ENCODE measurements at regions not wholly inside any gene's neighbourhood (a gene's known extent, or its start where the extent isn't known, plus 50 kb on each side); places are given as distances from the start of the nearest gene placed in this dataset.

DNA sequence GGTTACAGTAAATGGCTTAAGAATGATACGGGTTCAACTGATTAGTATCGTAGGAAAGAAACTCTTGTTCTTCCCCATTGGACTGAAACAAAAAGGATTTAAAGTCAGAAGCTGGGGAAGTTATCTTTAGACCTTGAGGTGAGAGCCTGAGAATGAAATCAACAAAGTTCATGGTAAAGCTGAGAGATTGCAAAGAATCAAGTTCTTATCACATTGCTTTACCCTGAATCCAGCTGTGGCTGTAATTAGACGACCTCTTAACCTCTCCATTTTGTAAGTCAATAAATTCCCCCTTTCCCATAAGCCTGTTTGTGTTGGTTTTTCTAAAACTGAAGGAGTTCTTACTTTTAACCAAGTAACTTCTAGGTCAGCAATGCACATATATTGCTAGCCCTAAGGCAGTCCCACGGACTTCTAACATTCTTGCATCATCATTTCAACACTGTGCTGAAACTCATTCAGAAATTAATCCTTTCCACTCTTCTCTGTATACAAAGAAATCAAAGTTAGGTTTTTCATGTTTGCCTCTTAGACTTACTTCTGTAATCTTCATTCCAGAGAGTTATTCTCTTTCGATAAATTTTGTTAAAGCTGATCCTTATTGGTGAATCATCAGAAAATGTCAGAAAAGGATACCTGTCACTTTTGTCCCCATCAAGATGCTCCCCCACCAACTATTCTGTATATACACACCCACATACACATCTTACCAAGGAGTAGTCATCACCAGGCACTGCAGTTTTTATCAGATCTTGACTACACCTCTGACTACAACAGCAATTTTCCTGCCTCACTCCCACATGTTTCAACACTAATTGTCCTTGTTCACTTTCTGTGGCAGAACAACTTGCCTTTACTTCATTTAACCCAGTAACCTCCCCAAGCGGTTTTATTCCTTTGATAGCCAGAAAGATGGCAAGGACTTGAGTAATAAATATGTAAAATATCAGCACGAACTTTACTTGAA is 77.9 kb upstream of the STK26 start:
- Mint-ChIP-seq H3K27me3 (no peaks in the 10 kb centered on the region), H3K4me3 (no peak overlapping the region), H3K9me3 (no peaks in the 10 kb centered on the region), H3K27ac (peak overlapping the region; percentile 76), H3K4me1 (peaks cover 10% of the 10 kb centered on the region), H3K36me3 (ENCODE audit: low read depth) (no peaks in the 10 kb centered on the region)
- intact Hi-C loops (cut with micrococcal nuclease) = no loop called here
- DNase-seq = no peak

DNA sequence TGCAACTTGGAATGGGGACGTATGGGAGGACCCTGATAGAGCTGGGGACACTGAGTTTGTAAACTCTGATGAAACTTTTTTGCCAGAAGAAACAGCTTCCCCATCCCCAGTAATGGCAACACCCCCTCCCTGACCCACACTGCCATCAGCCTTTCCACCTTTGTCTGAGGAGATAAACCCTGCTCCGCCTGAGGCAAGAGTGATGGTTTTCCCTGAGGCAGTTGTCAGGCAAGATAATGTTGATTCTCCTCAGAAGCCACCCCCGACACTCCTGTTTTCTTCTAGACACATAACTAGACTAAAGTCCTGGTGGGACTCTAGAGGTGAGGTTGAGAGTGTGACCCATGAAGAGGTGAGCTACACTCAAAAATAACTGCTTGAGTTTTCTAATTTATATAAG is 71.9 kb upstream of the STK26 start:
- Mint-ChIP-seq H3K27me3 (peaks cover 2% of the 10 kb centered on the region), H3K4me1 (peaks cover 7% of the 10 kb centered on the region), H3K4me3 (no peak overlapping the region), H3K9me3 (peaks cover 8% of the 10 kb centered on the region), H3K27ac (no peak overlapping the region), H3K36me3 (ENCODE audit: low read depth) (no peaks in the 10 kb centered on the region)
- no peak for DNase-seq
- intact Hi-C loops (cut with micrococcal nuclease) = no loop called here

DNA sequence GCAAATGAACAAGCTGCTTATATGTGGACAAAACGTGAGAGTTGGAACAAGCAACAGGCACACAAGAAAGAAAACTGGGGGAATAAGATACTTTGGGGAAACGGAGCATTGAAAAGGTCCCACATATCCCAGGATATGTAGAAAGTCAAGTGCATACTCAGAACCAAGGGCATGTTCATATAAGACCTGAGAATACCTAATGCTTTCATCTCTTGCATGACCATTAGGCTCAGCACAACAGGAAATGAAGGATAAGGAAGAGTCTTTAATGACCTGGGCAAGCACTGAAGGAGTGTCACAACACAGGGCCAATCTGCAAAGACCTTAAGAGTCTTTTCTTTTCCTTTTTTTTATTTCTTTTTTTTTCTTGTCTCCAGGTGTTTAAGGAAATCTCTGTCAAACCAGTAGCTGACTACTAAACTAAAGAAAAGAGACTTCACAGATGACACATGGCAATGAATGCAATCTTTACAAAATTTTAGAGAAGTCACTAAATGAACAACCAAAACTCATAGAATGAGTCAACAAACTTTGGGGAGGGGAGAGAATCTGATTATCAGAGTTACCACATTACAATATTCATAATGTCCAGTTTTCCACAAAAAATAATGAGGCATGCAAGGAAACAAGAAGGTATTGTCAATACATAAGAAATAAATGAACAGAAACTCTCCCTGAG is 67.9 kb upstream of the STK26 start:
- H3K27me3 Mint-ChIP-seq = peaks cover 2% of the 10 kb centered on the region
- intact Hi-C loops (cut with micrococcal nuclease) = no loop called here
- no peak overlapping the region for H3K4me3 Mint-ChIP-seq
- no peak overlapping the region for H3K27ac Mint-ChIP-seq
- peaks cover 8% of the 10 kb centered on the region for H3K9me3 Mint-ChIP-seq
- no peak for DNase-seq
- H3K4me1 Mint-ChIP-seq = peaks cover 7% of the 10 kb centered on the region
- H3K36me3 Mint-ChIP-seq (ENCODE audit: low read depth) = no peaks in the 10 kb centered on the region

DNA sequence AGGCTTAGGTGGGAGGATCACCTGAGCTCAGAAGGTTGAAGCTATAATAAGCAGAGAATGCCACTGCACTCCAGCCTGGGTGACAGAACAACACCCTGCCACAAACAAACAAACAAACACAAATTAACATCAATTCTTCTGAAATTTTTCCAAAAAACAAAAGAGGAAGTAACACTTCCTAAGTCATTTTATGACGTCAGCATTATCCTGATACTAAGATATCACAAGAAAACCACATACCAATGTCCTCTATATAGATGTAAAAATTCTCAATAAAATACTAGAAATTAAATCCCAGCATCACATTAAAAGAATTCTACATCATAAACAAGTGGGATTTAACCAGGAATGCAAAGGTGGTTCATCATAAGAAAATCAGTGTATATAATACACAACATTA is 64.4 kb upstream of the STK26 start:
- Mint-ChIP-seq H3K27me3 (peaks cover under 1% of the 10 kb centered on the region), H3K9me3 (peaks cover 6% of the 10 kb centered on the region), H3K27ac (no peak overlapping the region), H3K4me3 (no peak overlapping the region), H3K36me3 (ENCODE audit: low read depth) (no peaks in the 10 kb centered on the region), H3K4me1 (peaks cover 7% of the 10 kb centered on the region)
- DNase-seq = no peak
- intact Hi-C loops (cut with micrococcal nuclease) = no loop called here

DNA sequence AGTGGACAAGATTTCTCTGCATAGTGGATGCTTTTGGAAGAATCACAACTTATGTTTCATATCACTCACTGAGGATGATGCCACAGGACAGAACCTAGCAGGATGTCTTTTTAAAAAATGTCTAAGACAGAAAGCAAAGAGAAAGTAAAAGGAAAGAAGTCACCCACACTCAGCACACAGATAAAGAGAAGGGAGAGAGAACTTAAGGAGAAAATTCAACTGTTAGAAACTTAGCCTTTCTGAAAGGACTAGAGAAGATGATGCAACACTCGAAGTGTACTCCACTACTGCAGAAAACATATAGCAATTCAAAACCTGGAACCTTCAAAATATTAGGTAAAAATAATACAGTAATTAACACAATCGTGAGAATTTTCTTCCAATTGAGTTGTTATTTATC is 52.8 kb upstream of the STK26 start:
- Mint-ChIP-seq H3K4me1 (peaks cover 4% of the 10 kb centered on the region), H3K27ac (peak overlapping the region; percentile 46), H3K4me3 (peak overlapping the region; percentile 51), H3K9me3 (no peaks in the 10 kb centered on the region), H3K27me3 (no peaks in the 10 kb centered on the region), H3K36me3 (ENCODE audit: low read depth) (no peaks in the 10 kb centered on the region)
- DNase-seq = no peak
- intact Hi-C loops (cut with micrococcal nuclease) = no loop called here

Data from activated CD4-positive, alpha-beta T cell treated with anti-CD3 and anti-CD28 coated beads, Interleukin-2, amount 10 ng/mL, durations not matched to agents 24 days and 14 days (primary cell).